Limb (tissue), 2 donors: ENCODE measurements at regions not wholly inside any gene's neighbourhood (a gene's known extent, or its start where the extent isn't known, plus 50 kb on each side); places are given as distances from the start of the nearest gene placed in this dataset.

Experiments used
- DNase-seq, 2 donors: peaks; one replicate each; pipeline ENCODE4 v3.0.0-alpha.2; 2016; ENCODE audit errors: extremely low spot score in 2 of 2

DNA sequence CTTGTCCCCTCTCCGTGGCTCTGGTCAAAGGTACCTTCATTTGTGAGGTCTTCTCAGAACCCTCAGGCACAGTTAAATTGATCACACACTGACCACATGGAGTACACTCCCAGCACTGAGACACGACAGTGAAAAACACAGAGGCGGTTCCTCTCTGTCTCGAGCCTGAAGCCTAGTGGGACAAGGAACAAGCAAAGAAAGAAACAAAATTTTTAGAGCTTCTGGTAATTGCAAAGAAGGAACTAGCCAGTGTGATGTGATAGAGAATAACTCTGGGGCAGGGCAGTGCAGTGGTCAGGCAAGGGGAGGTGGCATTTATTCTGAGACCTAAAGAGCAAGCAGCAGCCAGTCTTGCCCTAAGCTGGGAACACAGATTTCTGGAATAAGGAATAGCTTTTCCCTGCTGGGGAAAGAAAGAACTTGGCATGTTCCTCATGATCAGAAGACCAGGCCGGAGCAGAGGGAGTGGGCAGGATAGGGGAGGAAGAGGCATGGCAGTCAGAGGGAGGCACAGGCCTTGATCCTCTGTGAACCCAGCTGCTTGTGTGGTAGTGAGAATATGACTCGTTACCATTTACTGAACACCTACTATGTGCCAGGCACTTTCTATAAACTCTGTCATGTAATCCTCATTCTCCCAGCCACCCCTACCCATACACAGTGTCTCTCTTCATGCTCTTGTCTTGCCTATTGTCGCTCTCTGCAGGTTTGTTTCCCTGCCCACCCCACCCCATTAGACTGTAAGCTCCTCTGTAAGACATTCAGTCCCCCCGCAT is 262.3 kb upstream of the HES1 start:
- no peak for DNase-seq

DNA sequence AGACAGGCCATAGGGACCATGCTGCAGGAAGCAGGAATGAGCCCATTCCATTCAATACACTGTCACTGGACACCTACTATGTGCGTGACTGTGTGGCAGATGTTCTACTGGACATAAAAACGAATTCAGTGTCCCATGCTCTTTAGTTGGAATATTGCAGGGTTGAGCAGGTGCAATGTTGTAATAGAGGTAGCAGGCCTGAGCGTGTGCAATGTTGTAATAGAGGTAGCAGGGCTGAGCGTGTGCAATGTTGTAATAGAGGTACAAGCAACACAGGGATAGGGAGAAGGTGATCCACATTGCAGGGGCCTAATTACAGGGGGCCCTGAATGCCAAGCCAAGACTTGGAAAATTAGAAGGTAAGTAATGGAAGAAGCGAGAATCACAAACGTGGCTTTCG is 261.4 kb upstream of the HES1 start:
- DNase-seq: no peak

DNA sequence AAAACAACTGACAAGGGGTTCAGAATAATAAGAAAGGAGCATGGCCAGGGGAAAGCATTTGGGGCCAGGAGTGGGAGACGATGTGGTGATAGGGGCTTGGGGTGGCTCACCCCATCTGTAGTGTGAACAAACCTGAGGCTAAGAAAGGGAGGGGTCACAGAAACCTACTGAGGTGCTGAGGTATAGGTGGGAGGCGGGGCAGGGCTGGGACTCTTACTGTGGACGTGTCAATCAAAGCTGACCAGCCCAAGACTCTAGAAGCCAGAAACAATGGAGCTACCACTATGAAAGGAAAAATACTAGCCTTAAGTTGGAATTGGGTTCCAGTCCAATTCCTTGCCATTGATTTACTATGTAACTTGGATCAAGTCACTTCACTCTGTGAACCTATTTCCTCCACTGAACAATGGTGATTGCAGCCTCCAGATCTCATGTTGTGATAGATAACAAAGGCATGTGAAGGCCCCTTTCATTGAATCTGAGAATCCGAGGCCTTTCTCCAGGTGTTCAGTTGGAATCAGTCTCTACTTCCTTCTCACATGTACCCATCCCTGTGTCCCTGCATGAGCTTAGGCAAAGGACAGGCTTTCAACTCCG is 260.9 kb upstream of the HES1 start:
- DNase-seq: no peak

DNA sequence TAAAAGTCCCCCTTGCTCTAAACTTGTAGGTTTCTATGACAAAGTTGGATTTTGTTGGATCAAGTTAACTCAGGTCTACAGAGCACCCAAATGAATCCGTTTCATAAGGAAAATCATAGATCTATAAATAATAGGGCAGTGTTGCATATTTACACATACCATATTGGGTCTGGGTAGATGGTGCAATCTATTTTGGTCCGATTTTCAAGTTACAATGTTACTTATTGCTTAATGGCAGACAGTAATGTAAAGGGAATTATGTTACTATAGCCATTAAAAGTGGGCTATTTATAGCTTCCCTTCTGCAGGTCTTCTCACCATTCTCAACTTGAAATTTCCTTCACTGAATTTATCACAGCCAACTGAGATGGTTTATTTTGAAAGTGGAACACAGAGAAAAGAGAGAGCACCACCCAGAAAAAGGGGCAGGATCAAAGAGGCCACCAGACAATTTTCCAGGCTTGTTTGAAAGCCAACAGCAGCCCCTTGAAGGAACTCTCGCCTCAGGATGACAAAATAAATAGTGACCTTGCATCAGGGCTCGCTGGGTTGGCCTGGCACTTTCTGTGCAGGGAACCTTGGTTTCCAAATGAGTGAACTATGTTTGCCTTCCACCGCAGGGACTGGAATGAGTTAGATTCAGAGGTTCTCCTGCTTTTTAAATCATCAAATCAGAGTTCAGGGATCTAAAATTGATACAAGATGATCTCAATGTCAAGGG is 260.2 kb upstream of the HES1 start:
- DNase-seq: no peak

DNA sequence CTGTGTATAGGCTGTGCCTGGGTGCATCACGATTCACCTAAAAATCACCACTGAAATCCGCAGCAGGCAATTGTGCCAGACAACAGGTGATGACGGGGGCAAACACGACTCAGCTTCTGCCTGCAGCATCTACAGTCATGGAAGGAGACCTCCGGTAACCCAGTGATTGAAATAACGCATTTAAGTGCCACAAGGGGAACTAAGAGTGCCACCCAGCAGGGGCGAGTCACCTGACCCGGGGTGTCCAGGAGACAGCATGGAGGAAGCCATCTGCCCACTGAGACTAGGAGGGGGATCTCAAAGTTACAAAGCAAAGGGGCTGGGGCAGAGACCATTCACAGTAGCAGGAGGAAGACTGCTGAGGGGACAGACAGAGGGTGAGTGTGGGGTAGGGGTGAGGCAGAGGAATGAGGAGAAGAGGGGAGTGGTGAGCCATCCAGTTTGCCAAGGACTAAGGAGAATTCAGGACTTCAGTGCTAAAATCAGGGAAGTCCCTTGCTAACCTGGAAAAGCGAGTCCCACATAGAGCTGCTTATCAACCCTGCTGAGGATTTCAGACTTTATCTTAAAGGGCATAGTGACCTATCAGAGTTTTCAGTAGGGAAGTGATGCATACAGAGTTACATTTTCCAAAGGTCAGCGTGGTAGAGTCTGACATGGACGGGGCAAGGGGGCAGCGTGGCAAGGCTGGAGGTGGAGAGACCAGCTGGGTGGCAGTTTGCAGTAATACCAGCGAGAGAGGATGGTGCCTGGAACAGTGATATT is 256.7 kb upstream of the HES1 start:
- no peak for DNase-seq

DNA sequence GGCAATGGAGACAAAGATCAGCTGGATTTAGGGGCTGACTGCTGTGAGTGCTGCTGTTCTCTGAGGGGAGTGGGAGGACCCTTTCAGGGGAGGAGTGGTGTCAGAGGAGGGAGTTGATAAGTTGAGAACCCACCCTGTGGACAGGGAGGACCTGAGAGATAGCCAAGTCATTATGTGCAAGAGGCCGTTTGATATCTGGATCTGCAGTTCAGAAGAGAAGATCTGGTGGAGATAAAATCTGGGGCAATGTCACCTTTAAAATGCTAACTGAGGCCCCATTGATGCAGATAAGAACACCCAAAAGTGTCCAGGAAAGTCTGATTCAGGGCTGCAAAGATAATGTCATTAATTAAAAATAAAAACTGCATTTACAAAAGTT is 256.1 kb upstream of the HES1 start:
- no peak for DNase-seq

DNA sequence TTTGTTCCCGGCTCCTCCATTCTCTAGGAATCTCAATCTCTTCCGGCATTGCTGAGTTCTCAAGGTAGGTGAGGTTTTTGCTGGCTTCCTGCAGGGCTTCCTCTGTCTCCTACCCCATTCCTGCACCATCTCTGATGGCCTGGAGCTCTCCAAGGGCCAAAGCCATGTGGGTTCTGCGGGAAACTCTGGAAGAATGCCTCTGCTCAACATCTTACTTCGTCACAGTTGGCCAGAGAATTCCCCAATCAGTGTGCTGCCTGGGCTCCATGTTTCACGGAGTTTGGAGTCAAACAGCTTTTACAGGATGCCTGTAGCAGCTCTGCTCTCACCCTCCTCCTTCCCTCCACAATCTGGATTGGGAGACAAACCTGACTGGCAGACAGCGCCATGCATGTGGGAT is 253.9 kb upstream of the HES1 start:
- DNase-seq: peak in 1 of 2 donors; percentile 19

DNA sequence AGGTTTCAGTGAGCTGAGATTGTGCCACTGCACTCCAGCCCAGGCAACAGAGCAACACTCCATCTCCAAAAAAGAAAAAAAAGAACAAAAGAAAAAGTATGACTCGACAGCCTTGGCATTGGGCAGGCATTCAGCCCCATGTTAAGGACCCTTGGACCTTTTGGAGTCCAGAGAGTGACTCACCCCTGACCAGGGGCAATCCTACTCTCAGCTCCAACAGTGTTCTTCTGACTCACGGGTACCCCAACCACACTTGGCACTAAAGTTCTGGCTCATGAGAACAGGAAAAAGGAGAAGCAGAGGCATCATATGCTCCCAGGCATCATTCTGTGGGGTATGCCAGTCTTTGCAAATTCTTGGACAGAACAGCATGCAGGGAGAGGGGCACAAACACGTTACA is 252.4 kb upstream of the HES1 start:
- peak in 1 of 2 donors; percentile 3 for DNase-seq

DNA sequence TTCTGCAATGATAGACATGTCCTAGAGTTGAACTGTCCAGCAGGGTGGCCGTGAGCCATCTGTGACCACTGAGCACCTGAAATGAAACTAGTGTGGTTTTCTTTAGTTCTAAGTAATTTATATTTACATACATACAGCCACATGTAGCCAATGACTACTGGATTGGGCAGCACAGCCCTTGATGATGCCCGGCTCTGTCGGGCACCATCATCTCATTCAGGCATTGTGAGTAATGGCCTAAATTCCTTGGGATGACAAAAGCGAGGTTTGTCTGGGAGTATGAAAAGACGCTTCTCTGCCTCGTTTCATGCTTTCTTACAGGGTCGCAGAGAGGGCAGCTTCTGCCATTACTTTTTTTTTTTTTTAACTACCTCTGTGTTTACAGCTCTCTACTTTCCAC is 251.9 kb upstream of the HES1 start:
- no peak for DNase-seq

DNA sequence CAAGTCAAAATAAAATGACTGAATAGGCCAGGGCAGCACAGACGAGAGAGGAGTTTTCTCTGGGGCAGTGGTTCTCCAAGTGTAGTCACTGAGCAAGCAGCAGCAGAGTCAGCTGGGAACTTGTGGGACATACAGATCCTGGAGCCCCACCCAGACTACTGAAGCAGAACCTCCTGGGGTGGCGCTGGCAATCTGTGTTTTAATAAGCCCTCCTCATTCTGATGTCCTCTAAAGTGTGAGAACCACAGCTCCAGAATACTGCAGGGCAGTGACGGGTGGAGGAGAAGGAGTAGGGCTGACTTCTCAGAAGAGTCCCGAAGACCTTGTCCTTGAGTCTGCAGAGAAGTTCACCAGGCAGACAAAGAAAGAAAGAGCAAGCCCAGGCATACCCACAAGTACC is 251.3 kb upstream of the HES1 start:
- no peak for DNase-seq

DNA sequence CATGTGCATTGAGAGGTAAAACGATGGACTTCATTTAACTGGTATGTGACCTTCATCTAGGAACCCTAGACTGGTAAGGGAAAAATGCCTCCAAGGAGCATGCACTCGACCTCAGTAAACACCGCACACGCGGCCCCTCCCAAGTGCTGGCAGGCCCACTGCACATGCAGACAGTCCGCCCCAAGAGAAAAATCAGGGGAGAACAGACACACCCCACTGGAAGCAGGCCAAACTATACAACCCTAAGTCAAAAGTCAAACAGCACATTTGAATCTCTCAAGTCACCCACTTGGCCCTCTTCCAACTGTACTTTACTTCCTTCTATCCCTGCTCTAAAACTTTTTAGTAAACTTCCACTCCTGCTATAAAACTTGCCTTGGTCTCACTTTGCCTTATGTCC is 250.1 kb upstream of the HES1 start:
- no peak for DNase-seq

DNA sequence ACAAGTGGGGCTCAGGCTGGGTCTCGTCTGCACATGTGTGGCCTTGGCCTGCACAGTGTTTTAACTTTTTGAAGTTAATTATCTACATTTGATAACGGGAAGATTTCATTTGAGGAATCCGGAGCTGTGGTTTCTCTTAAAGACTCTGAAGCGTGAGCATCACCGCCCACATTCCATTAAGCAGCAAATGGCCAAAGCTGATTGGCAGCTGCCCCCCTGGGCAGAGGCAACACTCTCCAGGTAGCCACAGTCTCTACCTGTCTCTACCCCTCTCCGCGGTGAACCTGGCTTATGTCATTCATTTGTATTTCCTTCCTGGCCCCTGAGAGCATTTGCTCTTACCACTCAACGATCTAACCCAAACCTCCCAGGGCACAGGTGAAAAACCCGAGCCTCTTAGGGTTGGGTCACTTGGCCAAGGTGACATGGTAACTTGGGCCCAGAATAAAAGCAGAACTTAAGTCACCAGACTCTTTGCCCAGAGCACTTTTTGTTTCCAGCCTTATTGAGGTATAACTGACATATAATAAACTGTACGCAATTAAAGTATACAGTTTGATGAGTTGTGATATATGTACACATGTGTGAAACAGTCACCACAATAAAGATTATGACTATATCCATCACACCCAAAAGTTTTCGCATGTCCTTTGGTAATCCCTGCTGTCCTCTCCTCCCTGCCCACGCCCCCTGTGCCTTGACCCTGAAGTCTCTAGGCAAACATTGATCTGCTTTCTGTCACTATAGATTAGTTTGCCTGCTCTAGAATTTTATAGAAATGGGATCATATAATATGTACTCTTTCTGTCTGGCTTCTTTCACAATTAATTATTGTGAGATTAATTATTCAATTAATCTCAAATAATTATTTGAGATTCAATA is 245.7 kb upstream of the HES1 start:
- peak in 1 of 2 donors; percentile 4 for DNase-seq

DNA sequence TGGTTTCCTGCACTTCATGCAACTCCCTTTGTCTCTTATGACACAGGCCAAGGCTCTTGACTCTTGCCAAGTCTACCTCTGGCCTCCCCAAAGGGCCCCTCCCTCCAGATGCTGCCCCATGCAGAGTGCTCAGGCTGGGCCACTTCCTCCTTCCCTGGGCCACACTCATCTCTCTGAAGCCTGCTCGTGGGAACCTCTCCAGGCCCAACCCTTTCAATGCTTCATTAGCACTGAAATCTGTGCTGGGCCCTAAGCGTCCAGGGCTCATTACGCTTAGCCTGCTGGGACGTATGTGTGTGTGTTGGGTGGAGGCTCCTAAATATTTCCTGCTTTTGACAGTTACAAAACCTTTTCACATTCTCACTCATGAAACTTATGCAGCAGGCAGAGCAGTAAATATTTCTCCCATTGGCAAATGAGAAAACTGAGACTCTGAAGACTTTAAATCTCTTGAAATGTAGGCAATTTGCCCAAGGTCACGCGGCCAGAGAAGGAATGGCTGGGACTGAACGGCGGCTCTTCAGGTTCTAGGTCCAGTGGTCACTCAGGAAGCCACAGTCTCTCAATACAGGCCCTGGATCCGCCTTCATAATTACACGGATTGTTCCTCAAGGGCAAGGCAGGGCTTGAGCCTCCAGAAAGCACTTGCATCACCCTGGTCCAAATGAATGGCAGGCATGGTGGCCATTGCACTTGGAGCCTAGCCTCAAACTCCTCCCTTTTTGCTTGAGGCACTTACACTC is 241.7 kb upstream of the HES1 start:
- DNase-seq: no peak

DNA sequence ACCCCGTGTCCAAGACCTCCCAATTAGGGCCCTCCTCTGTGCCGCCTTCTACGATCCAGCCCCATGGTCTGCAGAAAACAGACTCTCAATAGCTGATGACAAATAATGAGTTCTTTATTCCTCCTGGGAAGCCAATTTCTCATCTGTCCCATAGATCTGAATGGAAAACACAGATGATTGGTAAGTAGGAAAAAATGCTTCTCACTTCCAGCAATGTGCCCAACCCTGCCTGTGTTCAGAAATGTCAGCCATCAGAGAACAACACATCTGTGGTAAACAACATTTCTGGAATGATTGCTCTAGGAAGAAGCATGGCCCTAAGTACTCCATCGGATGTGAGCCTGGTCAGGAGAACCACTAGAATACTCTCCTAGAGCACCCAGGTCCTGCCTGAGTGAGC is 240.5 kb upstream of the HES1 start:
- DNase-seq: no peak

DNA sequence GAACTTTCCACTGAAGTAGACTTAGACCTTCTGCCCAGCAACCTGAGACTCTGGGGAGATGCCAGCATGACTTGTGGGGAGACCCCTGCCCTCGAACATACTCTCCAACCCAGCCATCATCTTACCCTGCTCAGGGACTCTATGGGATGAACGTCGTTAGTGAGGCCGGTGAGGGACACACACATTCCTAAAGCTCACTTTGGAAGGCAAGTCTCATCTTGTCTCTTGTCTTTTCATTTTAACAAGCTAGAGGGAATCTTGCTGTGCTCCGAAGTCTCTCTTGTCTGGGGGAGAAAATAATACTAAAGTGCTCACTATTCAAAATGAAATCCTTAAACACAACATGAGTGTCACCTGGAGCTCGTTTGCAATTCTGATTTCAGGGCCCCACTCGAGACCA is 239.5 kb upstream of the HES1 start:
- no peak for DNase-seq

DNA sequence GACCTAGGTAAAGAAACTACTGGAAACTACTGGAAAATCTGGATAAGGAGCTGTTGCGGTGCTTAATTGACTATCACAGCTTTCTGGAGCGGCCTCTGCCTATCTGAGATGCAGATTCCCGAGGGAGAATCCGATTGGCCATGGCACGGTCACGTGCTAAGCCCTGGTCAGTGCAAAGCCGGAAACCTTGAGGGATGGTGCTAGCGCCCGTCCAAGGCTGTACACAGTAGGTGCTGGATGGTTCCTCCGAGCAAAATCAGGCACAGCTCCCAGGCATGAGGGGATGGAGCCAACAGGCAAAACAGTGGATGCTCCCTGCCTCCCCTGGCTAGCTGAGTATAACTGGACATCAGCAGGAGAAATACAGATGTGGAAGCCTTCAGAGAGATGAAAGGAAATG is 238.7 kb upstream of the HES1 start:
- DNase-seq: no peak

DNA sequence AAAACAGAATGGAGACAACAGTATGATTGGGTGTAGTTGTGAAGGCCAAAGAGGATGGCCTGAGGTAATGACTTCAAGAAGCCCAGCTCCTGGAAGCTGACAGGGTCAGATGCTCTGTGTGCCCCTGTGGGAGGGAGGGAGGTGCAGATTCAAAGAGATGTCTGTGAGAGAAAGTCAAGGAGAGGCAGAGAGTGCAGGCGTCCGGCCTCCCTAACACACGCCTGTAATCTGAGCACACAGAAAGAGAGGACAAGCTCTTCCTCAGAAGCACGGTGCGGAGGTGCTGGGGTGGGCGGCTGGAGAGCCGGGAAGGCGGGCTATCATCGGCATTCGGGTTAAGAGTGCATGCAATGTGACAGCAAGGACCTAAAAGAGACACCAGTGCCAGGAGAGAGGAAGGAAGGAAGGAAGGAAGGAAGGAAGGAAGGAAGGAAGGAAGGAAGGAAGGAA is 238.2 kb upstream of the HES1 start:
- peak in 1 of 2 donors; percentile 38 for DNase-seq

DNA sequence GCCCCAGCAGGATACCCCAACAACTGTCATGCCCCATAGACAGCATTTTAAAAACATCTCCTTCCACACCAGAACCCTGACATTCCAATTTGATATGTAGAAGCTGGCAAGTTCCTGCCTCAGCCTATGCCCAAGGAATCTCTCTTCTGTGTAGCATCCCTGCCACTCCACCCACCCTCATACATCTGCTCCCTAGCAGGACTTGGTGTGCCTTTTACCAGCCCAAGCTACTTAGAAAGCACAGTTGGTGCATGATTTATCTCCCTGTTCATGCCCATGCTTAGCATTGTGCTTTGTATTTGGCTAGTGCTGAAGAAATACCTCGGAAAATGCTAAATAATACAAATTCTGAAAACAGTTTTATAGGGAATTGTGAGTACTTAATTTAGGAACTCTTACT is 236.9 kb upstream of the HES1 start:
- peak in 1 of 2 donors; percentile 10 for DNase-seq

DNA sequence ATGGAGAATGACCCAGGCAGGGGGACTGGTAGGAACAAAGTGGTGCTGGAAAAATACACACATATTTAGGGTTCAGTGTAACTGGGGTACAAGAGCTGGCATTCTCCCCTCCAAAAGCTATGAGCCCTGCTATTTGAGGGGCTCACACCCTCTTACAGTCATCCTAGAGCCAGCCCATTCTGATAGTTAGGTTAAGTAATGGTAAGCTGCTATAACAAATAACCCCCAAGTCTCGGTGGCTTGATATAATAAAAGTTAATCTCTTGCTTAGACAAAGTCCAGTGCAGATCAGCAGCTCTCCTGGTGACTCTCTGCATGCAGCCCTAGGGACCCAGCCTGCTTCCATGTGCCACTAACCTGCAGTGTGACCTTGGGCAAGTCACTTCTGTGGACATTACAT is 234.9 kb upstream of the HES1 start:
- DNase-seq: no peak
